ENCODE measurements at regions not wholly inside any gene's neighbourhood (a gene's known extent, or its start where the extent isn't known, plus 50 kb on each side); places are given as distances from the start of the nearest gene placed in this dataset.

DNA sequence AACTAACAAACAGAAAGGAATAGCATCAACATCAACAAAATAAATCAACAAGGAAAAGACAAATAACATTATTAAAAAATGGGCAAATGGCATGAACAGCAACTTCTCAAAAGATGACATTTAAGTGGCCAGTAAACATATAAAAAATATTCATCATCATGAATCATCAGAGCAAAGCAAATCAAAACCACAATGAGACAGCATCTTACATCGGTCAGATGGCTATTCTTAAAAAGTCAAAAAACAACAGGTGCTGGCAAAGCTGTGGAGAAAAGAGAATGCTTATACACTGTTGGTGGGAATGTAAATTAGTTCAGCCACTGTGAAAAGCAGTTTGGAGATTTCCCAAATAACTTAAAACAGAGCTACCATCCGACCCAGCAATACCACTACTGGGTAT, 327.1 kb downstream of the CMPK2 start:
- Mint-ChIP-seq H3K4me1 (ENCODE audit: unreplicated experiment) (no peaks in the 10 kb centered on the region), H3K36me3 (ENCODE audit: unreplicated experiment) (no peaks in the 10 kb centered on the region)
- no peak for DNase-seq (ENCODE audit: extremely low spot score, unreplicated experiment)

GRCh38 chr2:6545336-6545735, 320.4 kb downstream of the CMPK2 start:
- H3K9me3 Mint-ChIP-seq (ENCODE audit: unreplicated experiment) = peaks cover 6% of the 10 kb centered on the region
- H3K27ac Mint-ChIP-seq (ENCODE audit: unreplicated experiment) = no peak overlapping the region
- H3K36me3 Mint-ChIP-seq (ENCODE audit: unreplicated experiment) = no peaks in the 10 kb centered on the region
- no peak for DNase-seq (ENCODE audit: extremely low spot score, unreplicated experiment)
- no peaks in the 10 kb centered on the region for H3K27me3 Mint-ChIP-seq (ENCODE audit: unreplicated experiment)
- no peaks in the 10 kb centered on the region for H3K4me1 Mint-ChIP-seq (ENCODE audit: unreplicated experiment)
- no peak overlapping the region for H3K4me3 Mint-ChIP-seq (ENCODE audit: unreplicated experiment)
- TF ChIP-seq CTCF (IDR thresholded peaks at IDR 0.05) = no peak

More for the DNA sequence above, 327.1 kb downstream of the CMPK2 start:
- TF ChIP-seq CTCF (IDR thresholded peaks at IDR 0.05) = no peak
- Mint-ChIP-seq H3K27me3 (ENCODE audit: unreplicated experiment) (peaks cover 13% of the 10 kb centered on the region), H3K9me3 (ENCODE audit: unreplicated experiment) (no peaks in the 10 kb centered on the region), H3K27ac (ENCODE audit: unreplicated experiment) (no peak overlapping the region), H3K4me3 (ENCODE audit: unreplicated experiment) (no peak overlapping the region)

- no peaks in the 10 kb centered on the region for H3K36me3 Mint-ChIP-seq (ENCODE audit: unreplicated experiment)
- no peaks in the 10 kb centered on the region for H3K27me3 Mint-ChIP-seq (ENCODE audit: unreplicated experiment)
- no peak overlapping the region for H3K4me3 Mint-ChIP-seq (ENCODE audit: unreplicated experiment)
- no peaks in the 10 kb centered on the region for H3K4me1 Mint-ChIP-seq (ENCODE audit: unreplicated experiment)
- no peak overlapping the region for H3K27ac Mint-ChIP-seq (ENCODE audit: unreplicated experiment)
- TF ChIP-seq CTCF (IDR thresholded peaks at IDR 0.05) = no peak
- DNase-seq (ENCODE audit: extremely low spot score, unreplicated experiment) = no peak
- H3K9me3 Mint-ChIP-seq (ENCODE audit: unreplicated experiment) = peaks cover 9% of the 10 kb centered on the region
Observed at GRCh38 chr2:6545795-6546194, 319.9 kb downstream of the CMPK2 start.

DNA sequence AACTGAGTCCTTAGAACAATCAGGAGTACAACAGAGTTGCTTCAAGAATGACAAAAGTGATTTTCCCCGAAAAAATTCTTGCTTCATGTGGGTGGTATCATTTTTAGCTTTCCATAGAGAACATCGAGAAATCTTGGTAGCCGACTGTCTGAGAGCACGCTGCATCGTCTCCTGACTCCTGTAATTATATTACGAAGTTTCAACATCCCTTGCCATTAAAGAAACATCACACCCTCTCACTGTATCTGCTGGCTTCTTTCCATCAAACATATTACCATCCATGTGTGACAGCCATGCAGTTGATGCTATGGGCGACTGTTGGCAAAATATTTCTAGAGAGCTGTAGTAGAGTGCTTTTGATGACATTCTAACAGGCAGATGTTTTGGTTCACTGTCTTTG, 311.2 kb downstream of the CMPK2 start:
- TF ChIP-seq CTCF (IDR thresholded peaks at IDR 0.05) = no peak
- peaks cover 17% of the 10 kb centered on the region for H3K9me3 Mint-ChIP-seq (ENCODE audit: unreplicated experiment)
- H3K4me1 Mint-ChIP-seq (ENCODE audit: unreplicated experiment) = no peaks in the 10 kb centered on the region

GRCh38 chr2:6556755-6557154, 309.0 kb downstream of the CMPK2 start:
- Mint-ChIP-seq H3K27ac (ENCODE audit: unreplicated experiment) (no peak overlapping the region), H3K36me3 (ENCODE audit: unreplicated experiment) (no peaks in the 10 kb centered on the region), H3K27me3 (ENCODE audit: unreplicated experiment) (no peaks in the 10 kb centered on the region), H3K4me1 (ENCODE audit: unreplicated experiment) (no peaks in the 10 kb centered on the region), H3K4me3 (ENCODE audit: unreplicated experiment) (no peak overlapping the region), H3K9me3 (ENCODE audit: unreplicated experiment) (peaks cover 4% of the 10 kb centered on the region)
- no peak for DNase-seq (ENCODE audit: extremely low spot score, unreplicated experiment)
- TF ChIP-seq CTCF (IDR thresholded peaks at IDR 0.05) = no peak

More for the DNA sequence above, 311.2 kb downstream of the CMPK2 start:
- Mint-ChIP-seq H3K27ac (ENCODE audit: unreplicated experiment) (no peak overlapping the region), H3K4me3 (ENCODE audit: unreplicated experiment) (no peak overlapping the region), H3K36me3 (ENCODE audit: unreplicated experiment) (no peaks in the 10 kb centered on the region), H3K27me3 (ENCODE audit: unreplicated experiment) (no peaks in the 10 kb centered on the region)
- no peak for DNase-seq (ENCODE audit: extremely low spot score, unreplicated experiment)

All from osteocyte (in vitro differentiated cells).